ENCODE measurements at regions not wholly inside any gene's neighbourhood (a gene's known extent, or its start where the extent isn't known, plus 50 kb on each side); places are given as distances from the start of the nearest gene placed in this dataset.

GRCh38 chr6:170135461-170135820, 155.4 kb downstream of the DLL1 start:
- TF ChIP-seq CTCF (IDR thresholded peaks at IDR 0.05) (no peak), POLR2A (IDR thresholded peaks at IDR 0.05) (no peak)

Measured in testis (tissue), 2 donors.